ENCODE measurements at regions not wholly inside any gene's neighbourhood (a gene's known extent, or its start where the extent isn't known, plus 50 kb on each side); places are given as distances from the start of the nearest gene placed in this dataset.

DNA sequence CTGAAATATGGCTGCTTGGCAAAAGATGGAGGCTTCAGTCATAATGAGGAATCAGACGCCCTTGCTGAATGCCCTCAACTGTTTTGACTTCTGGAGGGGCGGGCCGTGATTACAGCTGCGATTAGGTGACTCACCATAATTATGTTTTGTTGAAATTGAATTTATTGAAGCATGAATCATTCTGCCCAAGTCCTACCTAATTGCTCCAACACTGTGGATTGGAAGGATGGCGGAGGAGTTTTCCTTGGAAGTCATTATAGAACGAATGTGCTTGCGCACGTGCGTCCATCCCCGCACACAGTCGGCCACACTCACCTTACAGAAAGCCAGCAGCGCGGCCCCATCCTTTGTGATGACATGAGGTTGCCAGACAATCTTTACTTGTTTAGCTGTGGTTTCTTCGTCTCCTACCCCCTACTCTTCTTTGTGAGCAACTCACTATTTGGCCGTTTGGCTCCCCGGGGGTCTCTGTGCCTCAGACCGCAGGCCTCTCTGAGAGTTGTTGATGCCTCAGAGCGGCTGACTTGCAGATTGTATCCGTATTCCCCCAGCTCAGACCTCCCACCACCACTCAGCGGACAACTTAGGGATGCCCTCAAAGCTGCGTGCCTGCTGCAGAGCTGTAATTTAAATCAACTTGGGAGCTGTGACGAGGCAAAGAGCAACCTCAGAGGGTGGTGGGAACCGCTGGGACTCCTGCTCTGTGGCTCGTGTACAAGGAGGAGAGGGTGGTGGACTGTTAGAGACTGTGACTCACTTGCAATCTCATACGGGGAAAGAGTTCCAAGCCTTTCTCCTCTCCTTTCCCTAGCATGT, 513.4 kb downstream of the TNS1 start:
- no peak for TF ChIP-seq CTCF (IDR thresholded peaks at IDR 0.05)
- no peak for TF ChIP-seq EZH2 (IDR thresholded peaks at IDR 0.05; ENCODE audit: borderline replicate concordance, insufficient read depth, low read depth, low read length, poor library complexity, severe bottlenecking)
